Loucy (cell line): ENCODE measurements at regions not wholly inside any gene's neighbourhood (a gene's known extent, or its start where the extent isn't known, plus 50 kb on each side); places are given as distances from the start of the nearest gene placed in this dataset.

Source experiments
- CTCF ChIP-seq: fragments of 200-600 bp; sonication (generic); conservative IDR thresholded peaks from 2 replicates; pipeline ENCODE4 v1.5.1; 2014; ENCODE audit warnings: mild to moderate bottlenecking, antibody characterized with exemption, low read length
- EZH2phosphoT487 ChIP-seq: fragments of 200-600 bp; IDR thresholded peaks from 2 replicates; pipeline ENCODE4 v1.6.1; 2018; ENCODE audit warnings: antibody characterized with exemption, mild to moderate bottlenecking, moderate library complexity, borderline replicate concordance

- no peak for TF ChIP-seq CTCF
- TF ChIP-seq EZH2phosphoT487, result no peak
Observed at GRCh38 chr13:33707449-33707848, 110.5 kb upstream of the RFC3 start.
